Thyroid gland (tissue), 4 donors: ENCODE measurements at regions not wholly inside any gene's neighbourhood (a gene's known extent, or its start where the extent isn't known, plus 50 kb on each side); places are given as distances from the start of the nearest gene placed in this dataset.

ENCODE experiments used
- DNase-seq, 2 donors: peaks; one replicate each; pipeline ENCODE4 v3.0.0-alpha.2; 2019
- H3K27ac ChIP-seq, 3 donors: fragments of 200-600 bp; sonication (generic); 1 replicate in 2 of 3; 2 replicates in 1 of 3; pipeline ENCODE4 v1.5.1; 2016 to 2019; ENCODE audit warnings: mild to moderate bottlenecking in 1 of 3, moderate library complexity in 1 of 3
- H3K27me3 ChIP-seq: fragments of 200-600 bp; sonication (generic); one replicate; pipeline ENCODE4 v1.5.1; 2019
- H3K36me3 ChIP-seq, 2 donors: fragments of 200-600 bp; sonication (generic); one replicate each; pipeline ENCODE4 v1.5.1; 2016 to 2019
- H3K4me1 ChIP-seq, 2 donors: fragments of 200-600 bp; sonication (generic); one replicate each; pipeline ENCODE4 v1.5.1; 2017 to 2019
- H3K4me3 ChIP-seq, 3 donors: fragments of 200-600 bp; sonication (generic); replicated peaks in 1 of 3; 1 replicate in 2 of 3; 2 replicates in 1 of 3; pipeline ENCODE4 v1.5.1; 2016; ENCODE audit warnings: mild to moderate bottlenecking in 1 of 3
- H3K9me3 ChIP-seq: fragments of 200-600 bp; sonication (generic); one replicate; pipeline ENCODE4 v1.5.1; 2017
- CTCF ChIP-seq, 6 experiments: fragments of 200-600 bp in 3 of 6; fragments of 450-650 bp in 3 of 6; sonication (generic) in 3 of 6; IDR thresholded peaks; one replicate each; pipeline ENCODE4 v1.5.1; 2016 to 2019; ENCODE audit warnings: antibody characterized with exemption in 6 of 6, mild to moderate bottlenecking in 2 of 6, inconsistent platforms in 1 of 6, moderate library complexity in 1 of 6
- POLR2A ChIP-seq, 2 donors: fragments of 450-650 bp; IDR thresholded peaks; one replicate each; pipeline ENCODE4 v1.6.1; 2017; ENCODE audit warnings: antibody characterized with exemption in 2 of 2, mild to moderate bottlenecking in 2 of 2, moderate library complexity in 1 of 2
- WGBS, 2 donors: methylation state at CpG; one replicate each; pipeline ENCODE4 v1.1.5; 2017; 5-methylcytosine and 5-hydroxymethylcytosine counted together
- intact Hi-C: fragments of 100-400 bp; cut with DNase I; formaldehyde crosslinking; loops from one replicate; pipeline ENCODE4 v1.15.1; 2023

DNA sequence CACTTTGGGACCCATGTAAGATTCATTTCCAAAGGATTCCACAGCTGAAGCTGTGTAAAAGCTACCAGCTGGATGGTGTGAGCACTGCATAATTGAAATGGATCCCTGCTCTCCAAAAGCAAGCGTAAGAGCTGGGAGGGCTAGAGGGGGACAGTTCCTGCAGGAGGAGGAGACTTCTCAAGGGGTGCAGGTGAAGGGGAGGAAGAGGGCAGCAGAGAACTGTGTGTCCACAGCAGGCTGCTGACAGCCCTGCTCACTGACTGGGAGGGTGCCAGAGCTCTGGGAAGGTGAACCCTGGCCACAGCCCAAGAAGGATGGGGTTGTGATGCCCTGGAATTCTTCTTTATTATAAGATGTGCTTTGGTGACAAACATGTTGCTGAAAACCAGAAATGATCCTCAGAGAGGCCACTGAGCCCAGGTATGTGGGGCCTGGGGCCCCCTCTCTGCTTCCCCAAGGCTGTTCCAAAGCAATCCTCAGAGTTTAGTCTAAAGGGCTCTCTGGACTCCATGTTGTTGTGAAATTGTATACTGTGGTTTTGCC, 112.8 kb upstream of the SLC25A48 start:
- no peaks in the 10 kb centered on the region for H3K27me3 ChIP-seq
- no peak overlapping the region for H3K27ac ChIP-seq
- no peaks in the 10 kb centered on the region for H3K9me3 ChIP-seq
- TF ChIP-seq CTCF (IDR thresholded peaks at IDR 0.05): no peak
- TF ChIP-seq POLR2A (IDR thresholded peaks at IDR 0.05): no peak
- intact Hi-C loops: no loop called here
- WGBS, 2 donors: 89 to 94% methylated on average over 1 of the region's 1 CpG
- peak in 1 of 2 donors; percentile 11 for DNase-seq
- no peak overlapping the region for H3K4me3 ChIP-seq
- peaks cover 4 to 8% of the 10 kb centered on the region in 2 donors for H3K4me1 ChIP-seq
- no peaks in the 10 kb centered on the region for H3K36me3 ChIP-seq

DNA sequence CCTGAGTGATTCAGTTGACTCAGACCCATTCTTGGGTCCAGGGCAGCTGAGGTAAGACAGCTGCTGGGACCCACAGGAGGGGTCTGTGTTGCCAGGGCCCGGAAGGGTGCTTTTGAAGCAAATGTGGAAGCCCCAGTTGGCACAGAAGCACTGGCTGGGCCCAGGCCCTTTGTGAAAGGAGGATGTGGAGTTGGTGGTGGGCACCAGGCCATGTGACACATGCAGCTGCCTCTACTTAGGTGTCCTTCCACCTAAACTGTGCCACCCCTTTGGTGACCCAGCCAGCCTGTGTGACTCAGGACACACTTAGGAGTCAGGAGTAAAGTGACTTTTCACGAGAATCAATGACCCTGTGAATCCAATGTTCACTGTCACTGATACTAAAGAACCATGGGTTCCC, 114.3 kb upstream of the SLC25A48 start:
- no peak for DNase-seq
- no peak overlapping the region for H3K27ac ChIP-seq
- TF ChIP-seq POLR2A (IDR thresholded peaks at IDR 0.05): no peak
- no peak for TF ChIP-seq CTCF (IDR thresholded peaks at IDR 0.05)
- H3K4me1 ChIP-seq: peaks cover 4 to 14% of the 10 kb centered on the region in 2 donors
- H3K27me3 ChIP-seq: no peaks in the 10 kb centered on the region
- H3K4me3 ChIP-seq: no peak overlapping the region
- no peaks in the 10 kb centered on the region for H3K36me3 ChIP-seq
- intact Hi-C loops: no loop called here
- WGBS, 2 donors: 95 to 100% methylated on average over 2 of the region's 2 CpGs
- no peaks in the 10 kb centered on the region for H3K9me3 ChIP-seq

- TF ChIP-seq POLR2A (IDR thresholded peaks at IDR 0.05): no peak
- no peak for TF ChIP-seq CTCF (IDR thresholded peaks at IDR 0.05)
- H3K27ac ChIP-seq: no peak overlapping the region
- H3K4me3 ChIP-seq: no peak overlapping the region
- no peaks in the 10 kb centered on the region for H3K9me3 ChIP-seq
- intact Hi-C loops: no loop called here
- WGBS, 2 donors: 98 to 100% methylated on average over 2 to 4 of the region's 4 CpGs
- DNase-seq: no peak
- H3K27me3 ChIP-seq: no peaks in the 10 kb centered on the region
- peaks cover under 1 to 8% of the 10 kb centered on the region in 2 donors for H3K4me1 ChIP-seq
- no peaks in the 10 kb centered on the region for H3K36me3 ChIP-seq
Observed at GRCh38 chr5:135719428-135720063, 114.9 kb upstream of the SLC25A48 start.

GRCh38 chr5:135718651-135719050, 115.8 kb upstream of the SLC25A48 start:
- WGBS, 2 donors: 72 to 74% methylated on average over 1 of the region's 1 CpG
- Histone ChIP-seq H3K27me3 (no peaks in the 10 kb centered on the region), H3K9me3 (no peaks in the 10 kb centered on the region), H3K36me3 (no peaks in the 10 kb centered on the region), H3K27ac (no peak overlapping the region), H3K4me1 (peaks cover 0 to 6% of the 10 kb centered on the region in 2 donors), H3K4me3 (no peak overlapping the region)
- intact Hi-C loops: no loop called here
- TF ChIP-seq POLR2A (IDR thresholded peaks at IDR 0.05): no peak
- TF ChIP-seq CTCF (IDR thresholded peaks at IDR 0.05): no peak
- DNase-seq: no peak

DNA sequence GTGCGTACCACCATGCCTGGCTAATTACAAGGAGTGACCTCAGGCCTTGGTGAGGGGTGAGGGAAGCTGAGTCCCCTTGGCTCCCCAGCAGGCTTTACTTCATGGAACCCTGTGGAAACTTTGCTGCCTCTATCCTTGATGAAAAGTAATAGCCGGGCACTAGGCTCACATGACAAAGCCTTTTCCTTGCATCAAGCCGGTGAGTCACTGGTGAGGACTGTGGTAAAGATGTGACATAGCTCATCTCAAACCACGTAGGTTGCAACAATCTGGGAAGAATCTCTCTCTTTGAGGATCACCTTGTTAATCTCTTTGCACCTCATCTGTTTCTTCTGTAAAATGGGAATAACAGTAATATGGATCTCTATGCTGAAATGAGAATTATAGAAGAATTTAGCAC, 116.3 kb upstream of the SLC25A48 start:
- Histone ChIP-seq H3K9me3 (no peaks in the 10 kb centered on the region), H3K36me3 (no peaks in the 10 kb centered on the region), H3K4me1 (peaks cover 0 to 6% of the 10 kb centered on the region in 2 donors), H3K27me3 (no peaks in the 10 kb centered on the region), H3K27ac (no peak overlapping the region), H3K4me3 (no peak overlapping the region)
- no peak for TF ChIP-seq CTCF (IDR thresholded peaks at IDR 0.05)
- no peak for TF ChIP-seq POLR2A (IDR thresholded peaks at IDR 0.05)
- intact Hi-C loops: no loop called here
- 69 to 87% methylated on average over 4 of the region's 4 CpGs for WGBS, 2 donors
- no peak for DNase-seq
